ENCODE measurements at regions not wholly inside any gene's neighbourhood (a gene's known extent, or its start where the extent isn't known, plus 50 kb on each side); places are given as distances from the start of the nearest gene placed in this dataset.
"Not testable (repeated sequence)": the region's sequence is repeated elsewhere in the genome, so short reads cannot be mapped to it uniquely, and the experiment has no call there.

DNA sequence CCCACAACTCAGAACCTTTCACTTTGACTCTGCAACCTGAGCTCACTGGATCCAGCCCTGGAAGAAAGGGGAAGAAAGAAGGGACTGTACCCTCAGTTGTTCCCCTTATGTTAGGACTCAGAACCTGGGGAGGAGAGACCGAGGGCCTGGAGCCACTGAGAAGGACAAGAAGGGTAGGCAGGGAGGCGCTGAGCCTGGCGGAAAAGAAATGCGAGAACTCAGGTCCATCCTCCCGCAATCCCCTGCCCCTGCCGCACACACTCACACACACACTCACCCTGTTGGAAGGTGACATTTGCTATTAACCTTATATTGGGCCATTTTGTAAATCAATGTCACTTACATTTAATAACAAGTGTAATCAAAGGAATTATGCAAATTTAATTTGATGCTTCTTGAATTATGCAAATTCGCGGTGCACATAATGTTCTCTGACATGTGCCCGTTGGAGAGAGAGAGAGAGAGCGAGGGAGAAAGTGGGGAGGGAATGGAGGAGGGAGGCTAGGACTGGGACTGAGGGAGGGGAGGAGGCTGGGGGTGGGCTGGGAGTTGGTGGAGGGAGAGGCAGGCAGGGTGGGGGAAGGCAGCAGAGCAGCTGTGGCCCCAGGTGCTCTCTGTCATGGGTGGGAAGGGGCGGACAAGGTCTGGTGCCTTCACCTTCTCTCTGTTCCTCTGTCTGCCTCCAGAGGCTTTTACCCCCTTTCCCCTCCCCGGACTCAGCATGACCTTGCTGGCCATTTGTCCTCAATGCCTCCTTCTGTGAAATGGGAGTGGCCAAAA is 99.6 kb upstream of the PAX2 start:
- Mint-ChIP-seq H3K36me3 (no peaks in the 10 kb centered on the region), H3K4me1 (no peaks in the 10 kb centered on the region), H3K27ac (no peak overlapping the region), H3K27me3 (peaks cover 31 to 79% of the 10 kb centered on the region in 2 donors), H3K9me3 (peaks cover 0 to 1% (median 0%) of the 10 kb centered on the region in 5 donors), H3K4me3 (no peak overlapping the region)
- Histone ChIP-seq H3K36me3 (ENCODE audit: insufficient read depth, low read length) (no peaks in the 10 kb centered on the region), H3K9me3 (ENCODE audit: low read length) (no peaks in the 10 kb centered on the region), H3K4me3 (ENCODE audit: low read length) (no peak overlapping the region), H3K4me1 (ENCODE audit: insufficient read depth, low read length) (no peaks in the 10 kb centered on the region), H3K27me3 (ENCODE audit: insufficient read depth, low read length, poor library complexity, severe bottlenecking) (peaks cover 11% of the 10 kb centered on the region), H3K27ac (ENCODE audit: low read depth, low read length) (no peak overlapping the region)
- CTCF ChIA-PET: no interaction called here
- DNase-seq: no peak
- POLR2A ChIA-PET: no interaction called here

DNA sequence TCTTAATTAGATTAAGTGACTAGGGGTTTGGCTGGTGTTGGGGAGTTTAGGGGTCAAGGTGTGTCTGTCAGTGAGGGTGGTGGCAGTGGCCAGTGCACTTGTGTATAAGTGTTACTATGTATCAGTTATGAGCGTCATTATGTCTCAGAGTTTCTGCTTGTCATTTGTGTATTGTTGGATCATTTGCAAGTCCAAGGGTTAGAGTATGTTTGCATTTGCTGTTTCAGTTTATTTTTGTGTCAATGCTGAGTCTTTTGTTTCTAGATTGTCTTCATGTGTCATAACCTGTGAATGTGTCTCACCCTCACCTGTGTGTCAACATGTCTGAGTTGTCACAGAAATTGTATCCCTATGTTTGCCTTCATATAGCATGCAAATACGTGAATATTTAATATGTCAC is 97.5 kb upstream of the PAX2 start:
- Mint-ChIP-seq H3K4me3 (no peak overlapping the region), H3K27me3 (peaks cover 23 to 71% of the 10 kb centered on the region in 2 donors), H3K27ac (no peak overlapping the region), H3K9me3 (peaks cover 0 to 1% (median 0%) of the 10 kb centered on the region in 5 donors), H3K36me3 (no peaks in the 10 kb centered on the region), H3K4me1 (no peaks in the 10 kb centered on the region)
- CTCF ChIA-PET: no interaction called here
- Histone ChIP-seq H3K4me3 (ENCODE audit: low read length) (no peak overlapping the region), H3K27ac (ENCODE audit: low read depth, low read length) (no peak overlapping the region), H3K4me1 (ENCODE audit: insufficient read depth, low read length) (no peaks in the 10 kb centered on the region), H3K9me3 (ENCODE audit: low read length) (no peaks in the 10 kb centered on the region), H3K36me3 (ENCODE audit: insufficient read depth, low read length) (no peaks in the 10 kb centered on the region), H3K27me3 (ENCODE audit: insufficient read depth, low read length, poor library complexity, severe bottlenecking) (peaks cover 16% of the 10 kb centered on the region)
- POLR2A ChIA-PET: no interaction called here
- no peak for DNase-seq

DNA sequence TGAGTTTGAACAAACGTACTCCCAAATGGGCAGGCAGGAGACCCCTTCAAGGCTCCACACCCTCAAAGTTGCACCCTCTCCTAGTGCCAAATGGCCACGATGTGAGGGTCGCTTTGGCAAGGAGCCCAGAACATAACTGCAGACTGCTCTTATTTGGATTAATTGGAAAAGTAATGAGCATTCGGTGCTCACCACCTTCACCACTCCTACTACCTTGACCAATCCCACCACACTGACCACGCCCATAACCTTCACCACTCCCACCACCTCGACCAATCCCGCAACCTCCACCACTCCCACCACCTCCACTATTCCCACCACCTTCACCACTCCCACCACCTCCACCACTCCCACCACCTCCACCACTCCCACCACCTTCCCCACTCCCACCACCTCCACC is 94.7 kb upstream of the PAX2 start:
- peaks cover 33% of the 10 kb centered on the region for H3K27me3 ChIP-seq (ENCODE audit: insufficient read depth, low read length, poor library complexity, severe bottlenecking)
- peaks cover 37 to 72% of the 10 kb centered on the region in 2 donors for H3K27me3 Mint-ChIP-seq
- H3K4me1 Mint-ChIP-seq: peaks cover 17 to 21% (median 20%) of the 10 kb centered on the region in 3 donors
- H3K27ac Mint-ChIP-seq: no peak overlapping the region
- no peak overlapping the region for H3K4me3 ChIP-seq (ENCODE audit: low read length)
- H3K27ac ChIP-seq (ENCODE audit: low read depth, low read length): no peak overlapping the region
- peaks cover 0 to 3% (median 0%) of the 10 kb centered on the region in 5 donors for H3K9me3 Mint-ChIP-seq
- no peaks in the 10 kb centered on the region for H3K36me3 Mint-ChIP-seq
- no peaks in the 10 kb centered on the region for H3K9me3 ChIP-seq (ENCODE audit: low read length)
- H3K36me3 ChIP-seq (ENCODE audit: insufficient read depth, low read length): no peaks in the 10 kb centered on the region
- peaks cover 19% of the 10 kb centered on the region for H3K4me1 ChIP-seq (ENCODE audit: insufficient read depth, low read length)
- DNase-seq: no peak
- no peak overlapping the region for H3K4me3 Mint-ChIP-seq
- ChIA-PET POLR2A (no interaction called here), CTCF (no interaction called here)

DNA sequence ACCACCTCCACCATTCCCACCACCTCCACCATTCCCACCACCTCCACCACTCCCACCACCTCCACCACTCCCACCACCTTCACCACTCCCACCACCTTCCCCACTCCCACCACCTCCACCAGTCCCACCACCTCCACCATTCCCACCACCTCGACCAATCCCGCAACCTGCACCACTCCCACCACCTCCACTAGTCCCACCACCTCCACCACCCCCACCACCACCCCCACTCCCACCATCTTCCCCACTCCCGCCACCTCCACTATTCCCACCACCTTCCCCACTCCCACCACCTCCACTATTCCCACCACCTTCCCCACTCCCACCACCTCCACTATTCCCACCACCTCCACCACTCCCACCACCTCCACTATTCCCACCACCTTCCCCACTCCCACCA is 94.3 kb upstream of the PAX2 start:
- H3K36me3 ChIP-seq (ENCODE audit: insufficient read depth, low read length); H3K27ac ChIP-seq (ENCODE audit: low read depth, low read length); H3K9me3 ChIP-seq (ENCODE audit: low read length); H3K9me3 Mint-ChIP-seq; H3K27ac Mint-ChIP-seq; H3K36me3 Mint-ChIP-seq; H3K4me3 ChIP-seq (ENCODE audit: low read length); POLR2A ChIA-PET; CTCF ChIA-PET; DNase-seq; H3K4me3 Mint-ChIP-seq: not testable (repeated sequence)
- peaks cover 37% of the 10 kb centered on the region for H3K27me3 ChIP-seq (ENCODE audit: insufficient read depth, low read length, poor library complexity, severe bottlenecking)
- Mint-ChIP-seq H3K4me1 (peaks cover 21 to 24% (median 24%) of the 10 kb centered on the region in 3 donors), H3K27me3 (peaks cover 40 to 72% of the 10 kb centered on the region in 2 donors)
- peaks cover 23% of the 10 kb centered on the region for H3K4me1 ChIP-seq (ENCODE audit: insufficient read depth, low read length)

DNA sequence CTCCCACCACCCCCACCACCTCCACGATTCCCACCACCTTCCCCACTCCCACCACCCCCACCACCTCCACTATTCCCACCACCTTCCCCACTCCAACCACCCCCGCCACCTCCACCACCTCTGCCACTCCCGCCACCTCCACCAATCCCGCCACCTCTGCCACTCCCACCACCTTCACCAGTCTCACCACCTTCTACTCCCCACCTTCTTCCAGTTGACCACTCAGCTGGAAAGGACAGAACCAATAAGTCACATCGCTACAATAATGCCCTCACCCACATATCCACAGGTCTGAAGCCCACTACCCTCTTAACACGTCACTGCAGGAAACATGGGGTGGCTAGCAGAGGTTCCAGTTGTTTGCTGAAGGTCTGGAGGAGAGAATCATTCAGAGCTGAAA is 93.5 kb upstream of the PAX2 start:
- DNase-seq: no peak
- Histone ChIP-seq H3K4me1 (ENCODE audit: insufficient read depth, low read length) (peaks cover 24% of the 10 kb centered on the region), H3K36me3 (ENCODE audit: insufficient read depth, low read length) (no peaks in the 10 kb centered on the region), H3K4me3 (ENCODE audit: low read length) (no peak overlapping the region), H3K27me3 (ENCODE audit: insufficient read depth, low read length, poor library complexity, severe bottlenecking) (peaks cover 37% of the 10 kb centered on the region), H3K9me3 (ENCODE audit: low read length) (no peaks in the 10 kb centered on the region), H3K27ac (ENCODE audit: low read depth, low read length) (no peak overlapping the region)
- POLR2A ChIA-PET: no interaction called here
- peaks cover 40 to 65% of the 10 kb centered on the region in 2 donors for H3K27me3 Mint-ChIP-seq
- H3K4me1 Mint-ChIP-seq: peaks cover 21 to 24% (median 24%) of the 10 kb centered on the region in 3 donors
- no peak overlapping the region for H3K27ac Mint-ChIP-seq
- no peak overlapping the region for H3K4me3 Mint-ChIP-seq
- CTCF ChIA-PET: no interaction called here
- H3K36me3 Mint-ChIP-seq: no peaks in the 10 kb centered on the region
- H3K9me3 Mint-ChIP-seq: peaks cover 0 to 2% (median 0%) of the 10 kb centered on the region in 5 donors

DNA sequence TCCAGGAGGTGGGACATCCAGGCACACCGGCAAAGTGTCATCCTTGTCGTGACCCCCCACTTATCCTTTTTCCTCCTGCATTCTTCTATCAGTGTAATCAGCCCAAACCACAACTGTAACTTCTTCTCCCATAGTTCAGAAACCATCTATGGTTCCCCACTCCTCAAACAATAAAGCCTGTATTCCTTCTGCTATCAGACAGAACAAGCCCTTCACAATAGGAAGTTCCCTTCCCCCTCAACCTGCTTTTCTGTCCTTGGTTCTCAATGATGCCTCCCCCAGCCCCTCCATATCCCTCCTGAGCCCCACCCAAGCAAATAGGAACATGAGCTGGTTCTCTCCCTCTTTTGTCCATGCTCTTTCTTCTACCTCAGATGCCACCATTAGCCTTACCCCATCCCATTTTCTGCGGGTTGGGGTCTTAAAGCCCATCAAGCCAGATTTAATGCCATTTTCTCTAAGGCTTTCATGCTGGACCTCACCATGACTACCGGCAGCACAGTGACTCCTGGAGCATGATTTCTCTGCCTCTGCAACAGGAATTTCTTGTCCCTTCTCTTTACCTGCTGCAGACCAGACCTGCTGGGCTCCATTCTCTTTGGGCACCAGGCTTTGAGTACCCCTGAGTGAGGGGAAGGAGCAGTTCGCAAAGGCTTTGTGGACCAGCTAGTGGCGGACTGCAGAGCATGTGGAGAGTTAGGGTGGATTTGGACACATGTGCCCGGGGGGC is 92.8 kb upstream of the PAX2 start:
- Histone ChIP-seq H3K4me3 (ENCODE audit: low read length) (no peak overlapping the region), H3K27ac (ENCODE audit: low read depth, low read length) (no peak overlapping the region), H3K27me3 (ENCODE audit: insufficient read depth, low read length, poor library complexity, severe bottlenecking) (peaks cover 38% of the 10 kb centered on the region), H3K9me3 (ENCODE audit: low read length) (no peaks in the 10 kb centered on the region), H3K36me3 (ENCODE audit: insufficient read depth, low read length) (no peaks in the 10 kb centered on the region), H3K4me1 (ENCODE audit: insufficient read depth, low read length) (peaks cover 24% of the 10 kb centered on the region)
- Mint-ChIP-seq H3K4me1 (peaks cover 24 to 29% (median 25%) of the 10 kb centered on the region in 3 donors), H3K4me3 (peak overlapping the region in 1 of 7 donors; percentile 33), H3K27me3 (peaks cover 46 to 67% of the 10 kb centered on the region in 2 donors), H3K9me3 (peaks cover 0 to 5% (median 0%) of the 10 kb centered on the region in 5 donors), H3K36me3 (no peaks in the 10 kb centered on the region), H3K27ac (no peak overlapping the region)
- POLR2A ChIA-PET: no interaction called here
- DNase-seq: no peak
- CTCF ChIA-PET: no interaction called here

DNA sequence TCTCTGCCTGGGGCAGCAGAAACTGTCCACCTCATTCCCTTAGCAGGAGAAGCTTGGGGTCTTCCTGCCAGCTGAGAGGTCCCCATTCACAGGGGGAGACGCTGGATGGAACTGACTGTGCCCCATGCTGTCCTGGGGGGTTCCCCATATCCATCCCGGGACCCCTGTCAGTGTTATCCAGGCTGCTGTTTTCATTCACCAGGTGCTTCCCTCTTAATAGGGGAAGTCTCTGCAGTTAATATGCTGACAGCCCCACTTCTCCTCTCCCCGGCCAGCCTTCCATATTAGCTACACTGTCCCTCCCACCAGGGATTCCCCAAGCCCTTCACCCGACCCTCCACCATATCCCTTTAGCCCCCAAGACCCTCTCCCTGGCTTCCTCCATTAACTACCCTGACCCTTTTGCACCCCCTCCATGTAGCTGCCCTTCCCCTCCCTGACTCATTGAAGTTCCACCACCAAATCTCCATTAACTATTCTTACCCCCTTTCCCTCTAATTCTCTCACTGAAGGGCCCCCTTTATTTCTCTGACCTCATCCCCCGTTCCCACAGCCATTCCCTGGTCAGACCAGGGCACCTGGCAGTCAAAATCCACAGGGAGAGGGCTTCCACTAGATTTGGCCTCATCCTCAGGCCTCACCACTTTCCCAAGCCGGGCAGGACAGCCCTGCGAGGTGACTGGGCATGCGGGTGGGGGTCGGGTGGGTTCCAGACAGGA is 92.0 kb upstream of the PAX2 start:
- no peaks in the 10 kb centered on the region for H3K9me3 ChIP-seq (ENCODE audit: low read length)
- Mint-ChIP-seq H3K36me3 (no peaks in the 10 kb centered on the region), H3K9me3 (peaks cover 0 to 7% (median 0%) of the 10 kb centered on the region in 5 donors), H3K27me3 (peaks cover 50 to 70% of the 10 kb centered on the region in 2 donors), H3K4me1 (peaks cover 24 to 29% (median 25%) of the 10 kb centered on the region in 3 donors), H3K4me3 (peak overlapping the region; percentile 12 to 71 (median 57)), H3K27ac (peak overlapping the region in 1 of 8 donors; percentile 30)
- ChIA-PET CTCF (no interaction called here), POLR2A (no interaction called here)
- DNase-seq: no peak
- no peak overlapping the region for H3K4me3 ChIP-seq (ENCODE audit: low read length)
- H3K4me1 ChIP-seq (ENCODE audit: insufficient read depth, low read length): peaks cover 24% of the 10 kb centered on the region
- H3K36me3 ChIP-seq (ENCODE audit: insufficient read depth, low read length): no peaks in the 10 kb centered on the region
- H3K27ac ChIP-seq (ENCODE audit: low read depth, low read length): no peak overlapping the region
- H3K27me3 ChIP-seq (ENCODE audit: insufficient read depth, low read length, poor library complexity, severe bottlenecking): peaks cover 43% of the 10 kb centered on the region
